Frontal cortex (tissue), 4 donors: ENCODE measurements at regions not wholly inside any gene's neighbourhood (a gene's known extent, or its start where the extent isn't known, plus 50 kb on each side); places are given as distances from the start of the nearest gene placed in this dataset. TPM values are rescaled to one million over a fixed set of nuclear protein-coding genes. Genes with fewer than 3 reads are reported as not detected.
"Not testable (repeated sequence)": the region's sequence is repeated elsewhere in the genome, so short reads cannot be mapped to it uniquely, and the experiment has no call there.

Experiments used
- DNase-seq, 2 donors: peaks; one replicate each; pipeline ENCODE4 v3.0.0; 2012; ENCODE audit warnings: low spot score in 2 of 2
- FAIRE-seq: peaks from 2 replicates; lab custom pipeline; 2012; peaks lifted over from hg19 to GRCh38; lab: Jason Lieb, UNC
- small RNA-seq: library from RNA; depleted of rRNA; stranded (forward); fragments of <200 nt; gene quantifications from one replicate; pipeline ENCODE3, GENCODE V24; 2014
- donor health status: control.
- donor health status: control.
- donor health status: control.

DNA sequence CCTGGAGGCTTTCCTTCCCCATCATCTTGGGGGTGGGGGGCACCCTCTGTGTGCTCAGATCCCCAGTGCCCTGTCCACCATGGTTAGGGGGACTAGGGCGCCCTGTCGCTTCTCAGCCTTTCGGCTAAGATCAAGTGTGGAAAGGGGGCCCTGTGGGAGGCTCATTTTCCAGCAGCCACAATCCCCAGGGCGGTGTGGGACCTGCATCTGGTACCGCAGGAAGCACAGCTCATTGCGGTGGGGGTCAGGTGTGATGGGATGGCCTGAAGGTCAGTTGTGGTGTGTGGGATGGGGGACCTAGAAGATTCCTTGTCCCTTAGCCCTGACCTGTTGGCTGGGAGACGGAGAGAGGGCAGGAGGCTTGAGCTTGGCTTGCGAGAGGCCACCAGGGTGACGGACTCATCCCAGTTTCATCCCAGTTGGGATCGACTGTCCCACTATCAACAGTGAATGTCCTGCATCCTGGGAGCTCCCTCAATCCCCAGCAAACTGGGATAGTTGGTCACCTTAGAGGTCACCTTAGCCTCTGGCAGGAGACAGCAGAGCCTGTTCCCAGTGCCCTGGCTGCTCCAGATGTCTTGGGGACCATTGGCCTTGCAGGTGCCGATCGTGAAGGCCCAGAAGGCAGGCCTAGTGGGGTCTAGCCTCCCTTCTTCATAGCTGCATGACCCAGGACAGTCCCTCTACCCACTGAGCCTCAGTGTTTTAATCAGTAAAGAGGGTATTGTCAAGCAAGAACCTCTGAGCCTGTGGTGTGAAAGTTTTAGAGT lies 64.5 kb upstream of the PMEPA1 start:
- FAIRE-seq (no peak), DNase-seq (no peak)

DNA sequence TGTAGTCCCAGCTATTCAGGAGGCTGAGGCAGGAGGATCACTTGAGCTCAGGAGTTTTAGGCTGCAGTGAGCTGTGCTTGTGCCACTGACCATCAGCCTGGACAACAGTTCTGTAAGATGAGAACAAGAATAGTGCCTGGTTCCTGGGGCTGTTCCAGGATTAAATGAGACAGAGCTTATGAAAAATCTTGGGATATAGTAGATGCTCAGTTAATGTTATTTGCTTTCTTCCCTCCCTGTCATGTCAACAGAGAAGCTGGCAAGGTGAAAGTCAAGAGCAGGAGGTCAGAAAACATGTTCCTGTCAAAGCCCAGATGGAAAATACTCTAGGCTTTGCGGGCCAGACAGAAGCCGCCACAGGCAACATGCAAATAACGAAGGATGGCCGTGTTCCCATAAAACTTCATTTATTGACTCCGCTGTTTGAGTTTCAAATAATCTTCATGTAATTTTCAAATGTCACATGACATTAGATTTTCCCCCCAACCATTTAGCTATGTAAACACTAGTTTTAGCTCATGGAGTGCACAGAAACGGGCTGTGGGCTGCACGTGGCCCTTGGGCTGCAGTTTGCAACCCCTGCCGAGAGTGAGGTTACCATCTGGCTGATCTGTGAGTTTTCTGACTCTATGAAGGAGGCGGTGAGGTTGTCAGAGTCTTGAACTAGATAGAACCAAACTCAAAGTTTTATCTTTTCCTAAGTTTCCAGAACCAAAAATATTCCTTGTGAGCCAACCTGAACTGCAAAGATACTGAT lies 63.4 kb upstream of the PMEPA1 start:
- DNase-seq (no peak), FAIRE-seq (no peak)

DNA sequence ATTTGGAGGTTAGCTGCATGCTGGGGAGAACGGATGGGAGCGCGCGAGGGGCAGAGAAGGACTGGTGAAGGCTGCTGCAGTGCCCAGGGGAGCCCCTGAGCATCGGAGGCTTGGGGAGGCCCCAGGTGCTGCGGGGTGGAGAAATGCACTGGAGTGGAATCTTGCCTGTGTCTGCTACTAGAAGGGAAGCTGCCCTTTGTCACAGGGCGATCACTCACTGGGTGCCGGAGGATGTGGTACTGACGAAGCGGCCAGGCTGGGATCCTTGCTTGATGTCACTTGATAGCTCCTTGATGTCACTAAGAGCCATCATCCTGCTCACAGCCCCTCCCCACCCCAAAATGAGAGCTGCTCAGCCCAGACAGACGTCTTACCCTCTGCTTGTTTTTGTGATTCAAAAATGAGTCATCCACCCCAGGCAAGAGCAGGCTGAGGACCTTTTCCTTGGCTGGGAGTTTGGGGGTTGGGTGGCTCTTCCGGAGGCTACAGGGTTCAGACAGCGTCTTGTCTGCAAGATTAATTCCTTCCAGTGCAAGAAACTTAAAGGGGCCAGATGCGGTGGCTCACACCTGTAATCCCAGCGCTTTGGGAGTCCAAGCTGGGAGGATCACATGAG lies 62.6 kb upstream of the PMEPA1 start:
- FAIRE-seq (no peak), DNase-seq (peak in 1 of 2 donors; percentile 37)

DNA sequence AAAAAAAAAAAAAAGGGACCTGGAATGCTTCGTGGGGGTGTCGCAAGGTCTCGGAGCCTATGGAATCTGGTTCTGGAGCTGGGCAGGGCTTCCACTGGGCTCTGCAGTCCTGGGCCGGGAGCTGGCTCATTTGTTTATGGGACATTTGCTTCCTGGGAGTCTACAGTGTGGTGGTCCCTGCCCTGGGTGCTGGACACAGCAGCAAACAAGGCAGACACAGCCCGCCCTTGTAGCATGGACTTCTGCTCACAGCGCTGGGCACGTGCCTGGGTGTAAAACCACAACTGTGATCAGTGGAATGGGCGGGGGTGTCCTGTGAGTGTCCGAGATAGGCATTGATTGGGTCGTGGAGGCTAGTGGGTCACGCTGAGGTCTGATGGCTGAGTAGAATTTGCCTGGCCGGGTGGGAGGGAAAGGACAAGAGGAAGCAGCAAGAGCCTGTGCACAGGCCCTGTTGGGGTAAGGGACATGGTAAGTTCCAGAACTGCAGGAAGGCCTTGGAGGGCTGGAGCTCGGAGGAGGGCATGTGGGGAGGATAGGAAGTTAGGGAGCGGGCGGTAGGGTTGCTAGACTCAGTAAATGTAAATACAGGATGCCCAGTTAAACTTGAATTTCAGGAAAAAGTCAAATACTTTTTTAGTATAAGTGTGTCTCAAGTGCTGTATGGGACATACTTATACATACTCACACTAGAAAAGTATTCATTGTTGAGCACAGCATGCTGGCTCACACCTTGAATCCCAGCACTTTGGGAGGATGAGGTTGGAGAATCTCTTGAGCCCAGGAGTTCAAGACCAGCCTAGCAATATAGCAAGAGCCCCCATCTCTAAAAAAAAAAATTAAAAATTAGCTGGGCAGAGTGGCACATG lies 61.3 kb upstream of the PMEPA1 start:
- no peak for FAIRE-seq
- no peak for DNase-seq

DNA sequence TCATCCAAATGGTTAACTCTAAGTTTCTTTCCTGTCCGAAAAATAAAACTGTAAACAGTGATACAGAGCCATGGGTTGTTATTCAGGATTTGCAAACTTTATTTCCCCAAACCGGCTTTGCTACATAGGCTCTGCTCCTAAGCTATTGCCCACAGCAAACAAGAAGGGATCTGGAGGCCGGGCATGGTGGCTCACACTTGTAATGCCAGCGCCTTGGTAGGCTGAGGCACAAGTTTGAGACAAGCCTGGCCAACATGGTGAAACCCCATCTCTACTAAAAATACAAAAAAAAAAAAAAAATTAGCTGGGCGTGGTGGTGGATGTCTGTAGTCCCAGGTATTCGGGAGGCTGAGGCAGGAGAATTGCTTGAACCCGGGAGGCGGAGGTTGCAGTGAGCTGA lies 60.6 kb upstream of the PMEPA1 start:
- not testable (repeated sequence) for FAIRE-seq, DNase-seq

DNA sequence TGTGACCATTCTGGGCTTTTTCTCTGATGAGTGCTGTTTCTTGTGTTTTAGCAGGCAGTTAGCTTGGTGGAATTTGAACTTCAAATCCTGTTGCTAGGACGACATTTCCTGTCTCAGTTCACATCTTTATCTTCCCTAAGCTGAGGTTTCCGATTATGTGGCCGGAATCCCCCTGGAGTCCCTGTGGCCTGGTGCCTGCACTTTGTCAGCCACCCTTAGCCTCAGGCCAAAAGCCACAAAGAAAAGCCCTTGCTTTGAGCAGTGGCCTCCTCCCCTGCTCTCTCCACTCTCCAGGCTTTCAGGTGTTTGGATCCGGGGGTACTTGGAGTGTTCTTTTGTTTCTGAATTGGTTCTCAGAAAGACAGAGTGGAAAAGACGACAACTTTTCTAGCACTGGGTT lies 59.9 kb upstream of the PMEPA1 start:
- no peak for DNase-seq
- no peak for FAIRE-seq

DNA sequence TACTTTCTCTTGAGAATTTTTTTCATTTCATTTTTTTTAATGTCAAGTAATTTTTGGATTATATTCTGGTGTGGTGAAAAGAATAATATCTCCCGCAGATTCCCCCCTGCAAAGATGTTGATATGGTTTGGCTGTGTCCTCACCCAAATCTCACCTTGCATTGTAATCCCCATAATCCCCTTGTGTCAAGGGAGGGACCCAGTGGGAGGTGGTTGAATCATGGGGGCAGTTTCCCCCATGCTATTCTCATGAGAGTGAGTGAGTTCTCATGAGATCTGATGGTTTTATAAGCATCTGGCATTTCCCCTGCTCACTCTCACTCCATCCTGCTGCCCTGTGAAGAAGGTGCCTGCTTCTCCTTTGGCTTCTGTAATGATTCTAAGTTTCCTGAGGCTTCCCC lies 58.7 kb upstream of the PMEPA1 start:
- FAIRE-seq (no peak), DNase-seq (no peak)

DNA sequence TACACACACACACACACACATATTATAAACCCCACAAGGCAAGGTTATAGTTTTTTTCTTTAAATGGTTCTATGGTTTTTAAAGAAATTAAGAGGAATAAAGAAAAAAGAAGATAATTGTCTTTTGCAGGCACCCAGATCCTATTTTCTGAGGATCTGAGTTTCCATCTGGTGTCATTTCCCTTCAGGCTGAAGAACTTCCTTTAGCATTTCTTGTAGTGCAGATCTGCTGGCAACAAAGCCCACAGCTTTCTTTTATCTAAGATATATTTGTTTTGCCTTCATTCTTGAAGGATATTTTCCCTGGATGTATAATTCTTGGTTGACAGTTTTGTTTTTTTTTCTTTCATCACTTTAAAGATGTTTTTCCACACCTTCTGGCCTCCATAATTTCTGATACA lies 57.6 kb upstream of the PMEPA1 start:
- DNase-seq: no peak
- no peak for FAIRE-seq

DNA sequence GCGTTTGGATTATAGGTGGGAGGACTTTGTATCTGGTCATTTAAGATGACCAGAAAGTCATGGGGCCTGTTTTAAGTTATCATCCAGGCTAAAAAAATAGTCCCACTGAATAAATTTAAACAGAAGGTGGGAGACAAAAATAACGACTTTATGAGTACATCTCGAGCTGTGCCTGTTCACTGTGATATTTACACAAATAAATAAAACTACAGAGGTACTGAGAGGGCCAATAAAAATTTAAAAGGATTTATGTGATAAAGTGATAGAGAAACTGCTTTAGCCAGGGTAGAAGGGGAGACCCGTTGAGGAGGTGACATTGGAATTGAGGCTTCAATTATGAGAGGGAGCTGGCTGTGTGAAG lies 53.4 kb upstream of the PMEPA1 start:
- DNase-seq (no peak), FAIRE-seq (no peak)

DNA sequence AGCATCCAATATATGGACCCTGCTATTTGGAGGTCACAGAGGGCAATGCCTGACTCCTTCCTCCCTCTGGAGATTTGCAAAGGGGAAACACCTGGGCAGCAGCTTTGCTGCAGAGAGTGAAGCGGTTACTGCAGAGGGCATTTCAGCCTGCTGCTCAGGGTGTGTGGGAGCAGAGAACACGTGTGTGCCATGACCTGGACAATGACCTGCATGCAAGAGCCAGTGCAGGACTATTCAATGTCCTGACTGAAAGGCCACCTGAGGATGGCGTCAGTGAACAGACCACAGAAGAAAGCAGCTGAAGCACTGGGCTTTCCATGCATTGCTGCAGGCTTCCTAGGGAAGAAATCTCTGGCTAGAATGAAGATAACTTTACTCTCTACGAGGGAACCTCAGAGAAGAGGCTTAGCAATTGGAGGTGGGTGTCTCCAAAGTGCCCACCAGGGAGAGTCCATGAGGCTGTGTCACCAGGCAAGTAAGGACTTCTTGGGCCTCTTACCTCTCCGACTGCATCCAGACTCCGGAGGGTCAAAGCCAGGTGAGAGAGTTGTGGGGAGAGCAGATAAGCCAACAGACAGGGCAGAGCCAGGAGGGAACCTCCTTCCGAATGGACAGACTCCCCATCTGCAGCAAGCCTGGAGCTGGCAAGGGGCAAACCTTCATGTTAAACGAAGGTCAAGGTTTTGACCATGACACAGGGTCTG lies 52.9 kb upstream of the PMEPA1 start:
- DNase-seq (no peak), FAIRE-seq (no peak)

DNA sequence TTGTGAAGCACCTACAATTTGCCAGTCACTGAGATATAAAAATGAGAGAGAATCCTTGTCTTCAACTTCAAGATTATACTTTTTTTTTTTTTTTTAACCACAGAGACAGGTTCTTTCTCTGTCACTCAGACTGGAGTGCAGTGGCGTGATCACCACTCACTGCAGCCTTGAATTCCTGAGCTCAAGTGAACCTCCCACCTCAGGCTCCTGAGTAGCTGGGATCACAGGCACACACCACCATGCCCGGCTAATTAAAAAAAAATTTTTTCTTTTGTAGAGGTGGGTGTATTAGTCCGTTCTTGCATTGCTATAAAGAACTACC lies 51.6 kb upstream of the PMEPA1 start:
- FAIRE-seq (no peak), DNase-seq (no peak)

DNA sequence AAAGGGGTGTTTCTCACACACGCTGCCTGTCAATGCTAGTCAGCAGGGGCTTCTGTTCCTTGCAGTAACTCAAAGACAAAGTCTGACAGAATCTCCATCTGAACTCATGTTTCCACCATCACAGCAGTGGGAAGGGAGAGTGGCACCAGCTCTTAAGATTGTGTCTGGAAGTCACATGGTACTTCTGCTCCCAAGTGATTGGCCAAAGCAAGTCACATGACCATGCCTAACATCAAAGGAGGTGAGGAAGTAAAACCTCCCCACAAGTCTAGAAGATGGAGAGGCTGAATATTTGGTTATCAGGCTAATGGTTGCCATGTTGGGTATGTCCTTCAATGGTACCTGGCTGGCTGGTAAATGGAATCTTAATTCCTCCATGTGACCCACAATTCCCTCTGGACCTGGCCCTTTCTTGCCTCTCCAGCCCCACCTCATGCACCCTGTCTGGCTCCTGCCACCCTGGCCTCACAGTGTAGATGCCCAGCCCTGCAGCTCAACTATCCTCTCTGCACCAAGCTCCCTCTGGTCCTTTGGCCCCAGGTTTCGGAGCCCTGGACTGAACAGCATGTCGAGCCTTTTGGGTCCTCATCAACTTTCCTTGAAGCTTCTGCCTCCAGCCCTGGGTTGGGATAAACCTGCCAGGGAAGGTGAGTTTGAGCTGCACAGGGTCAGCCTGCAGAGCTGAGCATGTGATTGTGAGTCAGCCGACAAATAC lies 51.0 kb upstream of the PMEPA1 start:
- no peak for FAIRE-seq

DNA sequence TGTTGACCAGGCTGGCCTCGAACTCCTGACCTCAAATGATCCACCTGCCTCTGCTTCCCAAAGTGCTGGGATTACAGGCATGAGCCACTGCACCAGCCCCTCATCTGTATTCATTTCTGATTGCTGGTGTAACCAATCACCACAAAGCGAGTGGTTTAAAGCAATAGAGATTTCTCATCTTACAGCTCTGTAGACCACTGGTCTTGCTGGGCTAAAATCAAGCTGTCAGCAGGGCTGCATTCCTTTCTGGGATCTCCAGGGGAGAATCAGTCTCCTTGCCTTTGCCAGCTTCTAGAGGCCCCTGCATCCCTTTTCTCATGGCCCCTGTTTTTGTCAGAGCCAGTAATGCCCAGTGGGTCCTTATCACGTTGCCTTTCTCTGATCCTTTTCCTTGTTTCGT lies 49.9 kb upstream of the PMEPA1 start:
- no peak for DNase-seq
- no peak for FAIRE-seq

More for the DNA sequence above, 51.0 kb upstream of the PMEPA1 start:
- DNase-seq: no peak

Small RNA genes in the stretch of these regions (small RNA-seq; reads per million reads assigned to genes)
- not detected for gene MIR4532
